ENCODE measurements at regions not wholly inside any gene's neighbourhood (a gene's known extent, or its start where the extent isn't known, plus 50 kb on each side); places are given as distances from the start of the nearest gene placed in this dataset.

GRCh38 chr7:68484731-68485130, 1113.5 kb upstream of the AUTS2 start:
- Histone ChIP-seq H3K4me1 (ENCODE audit: insufficient read depth, low read length) (no peaks in the 10 kb centered on the region), H3K9ac (ENCODE audit: low read depth, low read length) (no peak overlapping the region), H4K20me1 (ENCODE audit: insufficient read depth, low read length) (no peaks in the 10 kb centered on the region), H3K4me2 (ENCODE audit: insufficient read depth, low read length) (no peak overlapping the region), H3K79me2 (ENCODE audit: insufficient read depth, low read length) (no peaks in the 10 kb centered on the region), H2AFZ (ENCODE audit: low read depth, low read length) (no peak overlapping the region), H3K36me3 (ENCODE audit: insufficient read depth, low read length) (no peaks in the 10 kb centered on the region), H3K27me3 (ENCODE audit: insufficient read depth, low read length, poor library complexity) (no peaks in the 10 kb centered on the region), H3K9me3 (ENCODE audit: insufficient read depth, low read length, severe bottlenecking) (no peaks in the 10 kb centered on the region), H3K4me3 (ENCODE audit: low read depth in 1 of 2, low read length in 2 of 2) (no peak overlapping the region), H3K27ac (ENCODE audit: low read length) (no peak overlapping the region)
- no peak for TF ChIP-seq CTCF (IDR thresholded peaks at IDR 0.05; ENCODE audit: borderline replicate concordance, extremely low read depth, low read length, poor library complexity, severe bottlenecking)
- TF ChIP-seq EZH2 (IDR thresholded peaks at IDR 0.05; ENCODE audit: borderline replicate concordance, low read depth, low read length, severe bottlenecking): no peak
- ATAC-seq (ENCODE audit: insufficient read depth, low read depth) (no peak), DNase-seq (no peak)

- Histone ChIP-seq H3K27me3 (ENCODE audit: insufficient read depth, low read length, poor library complexity) (no peaks in the 10 kb centered on the region), H3K79me2 (ENCODE audit: insufficient read depth, low read length) (no peaks in the 10 kb centered on the region), H3K9ac (ENCODE audit: low read depth, low read length) (no peak overlapping the region), H3K9me3 (ENCODE audit: insufficient read depth, low read length, severe bottlenecking) (no peaks in the 10 kb centered on the region), H3K27ac (ENCODE audit: low read length) (no peak overlapping the region), H2AFZ (ENCODE audit: low read depth, low read length) (no peak overlapping the region), H4K20me1 (ENCODE audit: insufficient read depth, low read length) (no peaks in the 10 kb centered on the region), H3K4me2 (ENCODE audit: insufficient read depth, low read length) (no peak overlapping the region), H3K36me3 (ENCODE audit: insufficient read depth, low read length) (no peaks in the 10 kb centered on the region), H3K4me3 (ENCODE audit: low read depth in 1 of 2, low read length in 2 of 2) (no peak overlapping the region), H3K4me1 (ENCODE audit: insufficient read depth, low read length) (no peaks in the 10 kb centered on the region)
- no peak for DNase-seq
- TF ChIP-seq EZH2 (IDR thresholded peaks at IDR 0.05; ENCODE audit: borderline replicate concordance, low read depth, low read length, severe bottlenecking) (no peak), CTCF (IDR thresholded peaks at IDR 0.05; ENCODE audit: borderline replicate concordance, extremely low read depth, low read length, poor library complexity, severe bottlenecking) (no peak)
- ATAC-seq (ENCODE audit: insufficient read depth, low read depth): no peak
Measured at GRCh38 chr7:68485253-68485917, 1112.9 kb upstream of the AUTS2 start.

DNA sequence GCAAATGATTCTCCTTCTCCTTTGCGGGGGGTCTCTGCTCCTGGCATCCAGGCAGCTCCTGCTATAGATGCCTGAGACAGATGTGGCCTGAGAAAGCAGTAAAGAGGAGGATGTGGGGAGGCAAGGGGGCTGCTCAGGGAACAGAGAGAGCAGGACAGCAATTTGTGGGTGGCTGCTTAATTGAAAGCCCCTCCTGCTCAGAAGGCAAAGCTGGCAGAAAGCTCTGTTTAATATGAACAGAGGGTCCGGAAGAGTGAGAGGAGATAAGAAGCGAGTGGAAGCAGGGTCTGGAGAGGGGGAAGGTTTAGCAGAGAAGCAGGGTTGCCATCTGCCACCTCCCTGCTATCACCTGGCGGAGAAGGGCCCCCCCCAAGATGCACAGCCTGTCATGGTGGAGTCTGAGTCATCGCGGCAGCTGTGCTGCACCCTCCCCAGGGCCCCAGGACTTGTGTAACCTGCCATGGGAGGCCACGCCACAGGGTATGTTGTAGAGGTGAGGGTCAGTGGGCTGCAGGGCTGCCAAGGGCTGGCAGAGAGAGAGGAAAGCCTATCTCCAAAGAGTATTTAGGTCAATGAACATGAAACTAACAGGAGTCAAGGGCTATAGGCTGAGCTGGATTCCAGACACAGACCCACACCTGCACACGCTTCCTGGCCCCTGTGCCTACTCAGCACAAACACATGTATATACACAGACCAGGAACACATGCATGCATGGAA, 1109.8 kb upstream of the AUTS2 start:
- Histone ChIP-seq H3K36me3 (ENCODE audit: insufficient read depth, low read length) (no peaks in the 10 kb centered on the region), H3K9ac (ENCODE audit: low read depth, low read length) (no peak overlapping the region), H3K4me2 (ENCODE audit: insufficient read depth, low read length) (no peak overlapping the region), H2AFZ (ENCODE audit: low read depth, low read length) (no peak overlapping the region), H3K27ac (ENCODE audit: low read length) (no peak overlapping the region), H3K27me3 (ENCODE audit: insufficient read depth, low read length, poor library complexity) (no peaks in the 10 kb centered on the region), H3K4me1 (ENCODE audit: insufficient read depth, low read length) (no peaks in the 10 kb centered on the region), H3K79me2 (ENCODE audit: insufficient read depth, low read length) (no peaks in the 10 kb centered on the region), H4K20me1 (ENCODE audit: insufficient read depth, low read length) (no peaks in the 10 kb centered on the region), H3K9me3 (ENCODE audit: insufficient read depth, low read length, severe bottlenecking) (no peaks in the 10 kb centered on the region), H3K4me3 (ENCODE audit: low read depth in 1 of 2, low read length in 2 of 2) (no peak overlapping the region)
- ATAC-seq (ENCODE audit: insufficient read depth, low read depth) (no peak), DNase-seq (no peak)
- TF ChIP-seq EZH2 (IDR thresholded peaks at IDR 0.05; ENCODE audit: borderline replicate concordance, low read depth, low read length, severe bottlenecking) (no peak), CTCF (IDR thresholded peaks at IDR 0.05; ENCODE audit: borderline replicate concordance, extremely low read depth, low read length, poor library complexity, severe bottlenecking) (no peak)

Measured in DND-41 (cell line).